ENCODE measurements at regions not wholly inside any gene's neighbourhood (a gene's known extent, or its start where the extent isn't known, plus 50 kb on each side); places are given as distances from the start of the nearest gene placed in this dataset.

GRCh38 chr1:114222920-114223319, 69.3 kb upstream of the SYT6 start:
- H3K4me1 ChIP-seq (ENCODE audit: insufficient read depth, low read length, poor library complexity, severe bottlenecking) = peaks cover 18% of the 10 kb centered on the region
- CTCF ChIA-PET = no interaction called here
- H3K4me3 ChIP-seq (ENCODE audit: low read depth, low read length, poor library complexity, severe bottlenecking) = no peak overlapping the region
- H3K9me3 ChIP-seq (ENCODE audit: low read depth, low read length, poor library complexity, severe bottlenecking) = no peaks in the 10 kb centered on the region
- TF ChIP-seq CTCF (conservative IDR thresholded peaks at IDR 0.05; ENCODE audit: low read depth, low read length) (no peak), EZH2 (IDR thresholded peaks at IDR 0.05; ENCODE audit: borderline replicate concordance, low read depth, low read length, poor library complexity, severe bottlenecking) (no peak)
- DNase-seq (ENCODE audit: low spot score) = no peak
- no TSS peak for BruUV-seq (replicated peaks)
- POLR2A ChIA-PET (ENCODE audit: low non-redundant PET) = no interaction called here
- intact Hi-C loops (cut with micrococcal nuclease; ENCODE audit: unreplicated experiment) = no loop called here
- no peaks in the 10 kb centered on the region for H3K27me3 ChIP-seq (replicated peaks; ENCODE audit: insufficient read depth, low read depth, low read length, poor library complexity)
- no peaks in the 10 kb centered on the region for H3K36me3 ChIP-seq (ENCODE audit: insufficient read depth, low read length, poor library complexity, severe bottlenecking)
- H3K27ac ChIP-seq (ENCODE audit: low read depth, low read length, poor library complexity, severe bottlenecking) = no peak overlapping the region

- TF ChIP-seq CTCF (conservative IDR thresholded peaks at IDR 0.05; ENCODE audit: low read depth, low read length) (peak; percentile 57), EZH2 (IDR thresholded peaks at IDR 0.05; ENCODE audit: borderline replicate concordance, low read depth, low read length, poor library complexity, severe bottlenecking) (no peak)
- ChIA-PET CTCF (interaction anchor here (0.7 kb wide), 1 partner anchor 272 kb away, joined by 5 read pairs; no protein-coding TSS in a partner anchor), POLR2A (ENCODE audit: low non-redundant PET) (no interaction called here)
- Histone ChIP-seq H3K27ac (ENCODE audit: low read depth, low read length, poor library complexity, severe bottlenecking) (peak overlapping the region; percentile 39), H3K9me3 (ENCODE audit: low read depth, low read length, poor library complexity, severe bottlenecking) (no peaks in the 10 kb centered on the region), H3K36me3 (ENCODE audit: insufficient read depth, low read length, poor library complexity, severe bottlenecking) (no peaks in the 10 kb centered on the region), H3K27me3 (replicated peaks; ENCODE audit: insufficient read depth, low read depth, low read length, poor library complexity) (no peaks in the 10 kb centered on the region), H3K4me1 (ENCODE audit: insufficient read depth, low read length, poor library complexity, severe bottlenecking) (peaks cover 30% of the 10 kb centered on the region), H3K4me3 (ENCODE audit: low read depth, low read length, poor library complexity, severe bottlenecking) (peak overlapping the region; percentile 5)
- DNase-seq (ENCODE audit: low spot score) = peak; percentile 66
- TSS peak; percentile 93 for BruUV-seq (replicated peaks)
- intact Hi-C loops (cut with micrococcal nuclease; ENCODE audit: unreplicated experiment) = loop anchor here (2.0 kb wide), 1 partner anchor 241 kb away; the partner anchor contains the start of gene OLFML3
These were observed 65.7 kb upstream of the SYT6 start for GRCh38 chr1:114219172-114219868.

- intact Hi-C loops (cut with micrococcal nuclease; ENCODE audit: unreplicated experiment) = loop anchor here (2.0 kb wide), 1 partner anchor 240 kb away; the partner anchor contains the start of gene OLFML3
- Histone ChIP-seq H3K4me1 (ENCODE audit: insufficient read depth, low read length, poor library complexity, severe bottlenecking) (peaks cover 32% of the 10 kb centered on the region), H3K9me3 (ENCODE audit: low read depth, low read length, poor library complexity, severe bottlenecking) (no peaks in the 10 kb centered on the region), H3K4me3 (ENCODE audit: low read depth, low read length, poor library complexity, severe bottlenecking) (no peak overlapping the region), H3K27ac (ENCODE audit: low read depth, low read length, poor library complexity, severe bottlenecking) (peak overlapping the region; percentile 39), H3K27me3 (replicated peaks; ENCODE audit: insufficient read depth, low read depth, low read length, poor library complexity) (no peaks in the 10 kb centered on the region), H3K36me3 (ENCODE audit: insufficient read depth, low read length, poor library complexity, severe bottlenecking) (no peaks in the 10 kb centered on the region)
- no peak for DNase-seq (ENCODE audit: low spot score)
- POLR2A ChIA-PET (ENCODE audit: low non-redundant PET) = no interaction called here
- CTCF ChIA-PET = no interaction called here
- no TSS peak for BruUV-seq (replicated peaks)
- TF ChIP-seq EZH2 (IDR thresholded peaks at IDR 0.05; ENCODE audit: borderline replicate concordance, low read depth, low read length, poor library complexity, severe bottlenecking) = no peak
- no peak for TF ChIP-seq CTCF (conservative IDR thresholded peaks at IDR 0.05; ENCODE audit: low read depth, low read length)
These were observed 64.9 kb upstream of the SYT6 start for GRCh38 chr1:114218361-114219171.
